H9 (cell line): ENCODE measurements at regions not wholly inside any gene's neighbourhood (a gene's known extent, or its start where the extent isn't known, plus 50 kb on each side); places are given as distances from the start of the nearest gene placed in this dataset.

Experiments
- DNase-seq: peaks from one replicate; pipeline ENCODE4 v3.0.0-alpha.2; 2017
- H2AFZ ChIP-seq: one replicate; pipeline ENCODE4 v1.6.1; 2013; ENCODE audit warnings: mild to moderate bottlenecking, low read length, control low read depth, moderate library complexity
- H2AK5ac ChIP-seq: 2 replicates; pipeline ENCODE4 v1.6.1; 2013; ENCODE audit warnings: low read length, control low read depth, mixed read lengths; ENCODE audit not compliant: insufficient read length
- H2BK120ac ChIP-seq: one replicate; pipeline ENCODE4 v1.6.1; 2013; ENCODE audit warnings: low read depth, mild to moderate bottlenecking, low read length, control low read depth, inconsistent platforms; ENCODE audit not compliant: poor library complexity, severe bottlenecking
- H2BK12ac ChIP-seq: 2 replicates; pipeline ENCODE4 v1.6.1; 2013; ENCODE audit warnings: low read length, control low read depth, mixed read lengths, low read depth; ENCODE audit not compliant: insufficient read length
- H2BK15ac ChIP-seq: 2 replicates; pipeline ENCODE4 v1.6.1; 2013; ENCODE audit warnings: low read depth, low read length, control low read depth
- H2BK20ac ChIP-seq: one replicate; pipeline ENCODE4 v1.6.1; 2013; ENCODE audit warnings: low read depth, mild to moderate bottlenecking, low read length, control low read depth, inconsistent platforms; ENCODE audit not compliant: poor library complexity, severe bottlenecking
- H2BK5ac ChIP-seq: 2 replicates; pipeline ENCODE4 v1.6.1; 2013; ENCODE audit warnings: low read length, control low read depth, mixed read lengths; ENCODE audit not compliant: insufficient read length
- H3K14ac ChIP-seq: 2 replicates; pipeline ENCODE4 v1.6.1; 2013; ENCODE audit warnings: low read length, control low read depth; ENCODE audit not compliant: insufficient read depth
- H3K18ac ChIP-seq: 2 replicates; pipeline ENCODE4 v1.6.1; 2013; ENCODE audit warnings: low read depth, mild to moderate bottlenecking, mixed read lengths, low read length, control low read depth; ENCODE audit not compliant: insufficient read length
- H3K23ac ChIP-seq: 2 replicates; pipeline ENCODE4 v1.6.1; 2013; ENCODE audit warnings: low read length, control low read depth, mixed read lengths, low read depth; ENCODE audit not compliant: insufficient read length
- H3K23me2 ChIP-seq: 2 replicates; pipeline ENCODE4 v1.6.1; 2013; ENCODE audit warnings: low read depth, mild to moderate bottlenecking, mixed read lengths, low read length, control low read depth; ENCODE audit not compliant: insufficient read length, poor library complexity, severe bottlenecking
- H3K27ac ChIP-seq: 2 replicates; pipeline ENCODE4 v1.5.1; 2013; ENCODE audit warnings: low read length, control low read depth, mixed read lengths, low read depth; ENCODE audit not compliant: insufficient read length
- H3K27me3 ChIP-seq: 2 replicates; pipeline ENCODE4 v1.6.1; 2013; ENCODE audit warnings: low read length, control low read depth, inconsistent platforms; ENCODE audit not compliant: insufficient read depth
- H3K4ac ChIP-seq: 2 replicates; pipeline ENCODE4 v1.6.1; 2013; ENCODE audit warnings: low read depth, mild to moderate bottlenecking, control low read depth, inconsistent platforms, low read length, moderate library complexity
- H3K4me1 ChIP-seq: 2 replicates; pipeline ENCODE4 v1.6.1; 2013; ENCODE audit warnings: low read length, control low read depth, inconsistent platforms; ENCODE audit not compliant: insufficient read depth
- H3K4me2 ChIP-seq: 2 replicates; pipeline ENCODE4 v1.6.1; 2013; ENCODE audit warnings: low read length, control low read depth, mixed read lengths; ENCODE audit not compliant: insufficient read length, insufficient read depth
- H3K56ac ChIP-seq: 2 replicates; pipeline ENCODE4 v1.6.1; 2013; ENCODE audit warnings: low read depth, mild to moderate bottlenecking, mixed read lengths, low read length, control low read depth; ENCODE audit not compliant: insufficient read length
- H3K79me1 ChIP-seq: 2 replicates; pipeline ENCODE4 v1.6.1; 2013; ENCODE audit warnings: low read depth, mild to moderate bottlenecking, moderate library complexity, low read length, control low read depth, inconsistent platforms; ENCODE audit not compliant: insufficient read depth, poor library complexity, severe bottlenecking
- H3K79me2 ChIP-seq: 2 replicates; pipeline ENCODE4 v1.6.1; 2013; ENCODE audit warnings: low read length, control low read depth, inconsistent platforms; ENCODE audit not compliant: insufficient read depth
- H3K9ac ChIP-seq: 2 replicates; pipeline ENCODE4 v1.6.1; 2013; ENCODE audit warnings: low read length, control low read depth, mixed read lengths; ENCODE audit not compliant: insufficient read length; ENCODE audit errors: extremely low read depth
- H3K9me3 ChIP-seq: one replicate; pipeline ENCODE4 v1.6.1; 2013; ENCODE audit warnings: low read depth, low read length, inconsistent platforms; ENCODE audit not compliant: control insufficient read depth
- H3T11ph ChIP-seq: one replicate; pipeline ENCODE4 v1.6.1; 2013; ENCODE audit warnings: mild to moderate bottlenecking, low read length, control low read depth, inconsistent platforms
- H4K20me1 ChIP-seq: one replicate; pipeline ENCODE4 v1.6.1; 2013; ENCODE audit not compliant: control insufficient read depth, insufficient read length, insufficient read depth
- H4K5ac ChIP-seq: 2 replicates; pipeline ENCODE4 v1.6.1; 2013; ENCODE audit warnings: low read depth, mild to moderate bottlenecking, mixed read lengths, low read length, control low read depth; ENCODE audit not compliant: insufficient read length
- H4K8ac ChIP-seq: replicated peaks from 2 replicates; pipeline ENCODE4 v1.6.1; 2013; ENCODE audit warnings: low read length, control low read depth, mixed read lengths, low read depth; ENCODE audit not compliant: insufficient read length
- H4K91ac ChIP-seq: 2 replicates; pipeline ENCODE4 v1.6.1; 2013; ENCODE audit warnings: low read depth, mild to moderate bottlenecking, moderate library complexity, mixed read lengths, low read length, control low read depth; ENCODE audit not compliant: insufficient read length
- H3K27ac Mint-ChIP-seq, 3 experiments: 2 replicates in 2 of 3; 3 replicates in 1 of 3; pipeline ENCODE4 v1.8.0; 2020 to 2021; ENCODE audit warnings: mixed read lengths in 3 of 3, mild to moderate bottlenecking in 1 of 3, moderate library complexity in 1 of 3
- H3K27me3 Mint-ChIP-seq: 2 replicates; pipeline ENCODE4 v1.8.0; 2021; ENCODE audit warnings: low read depth, mild to moderate bottlenecking, moderate library complexity, mixed read lengths
- H3K36me3 Mint-ChIP-seq, 3 experiments: 2 replicates in 2 of 3; 3 replicates in 1 of 3; pipeline ENCODE4 v1.8.0; 2020 to 2021; ENCODE audit warnings: low read depth in 3 of 3, mixed read lengths in 3 of 3; ENCODE audit not compliant: insufficient read depth in 1 of 3
- H3K4me1 Mint-ChIP-seq, 2 experiments: 2 replicates each; pipeline ENCODE4 v1.8.0; 2020; ENCODE audit warnings: mixed read lengths in 2 of 2
- H3K4me3 Mint-ChIP-seq, 2 experiments: 2 replicates in 1 of 2; 3 replicates in 1 of 2; pipeline ENCODE4 v1.8.0; 2020 to 2021; ENCODE audit warnings: mild to moderate bottlenecking in 2 of 2, mixed read lengths in 2 of 2, moderate library complexity in 1 of 2
- H3K9me3 Mint-ChIP-seq, 2 experiments: 2 replicates in 1 of 2; 3 replicates in 1 of 2; pipeline ENCODE4 v1.8.0; 2020; ENCODE audit warnings: mild to moderate bottlenecking in 2 of 2, mixed read lengths in 2 of 2, moderate library complexity in 1 of 2
- CTCF ChIP-seq: fragments of 200-600 bp; sonication (generic); conservative IDR thresholded peaks from 3 replicates; pipeline ENCODE4 v1.8.0; 2021; ENCODE audit warnings: antibody characterized with exemption, mild to moderate bottlenecking
- WGBS: extraction: QIAGEN DNeasy Blood & Tissue Kit; methylation state at CpG from one replicate; pipeline ENCODE4 v1.1.7; 2013; ENCODE audit warnings: missing lambda C conversion rate, low lambda C conversion rate, mixed read lengths; ENCODE audit not compliant: insufficient read length; ENCODE audit errors: extremely low coverage; 5-methylcytosine and 5-hydroxymethylcytosine counted together

GRCh38 chr15:69974321-69974720 is 123.4 kb downstream of the TLE3 start:
- Histone ChIP-seq H3K4ac (no peak overlapping the region), H3K14ac (no peak overlapping the region), H3K4me1 (0 out of 2 replicates have a peak, but pooled peaks cover 3% of the 10 kb centered on the region), H3K23ac (no peak overlapping the region), H2AFZ (no peak overlapping the region), H3K4me2 (no peak overlapping the region), H3K79me2 (no peaks in the 10 kb centered on the region), H2BK12ac (no peak overlapping the region), H3K79me1 (no peaks in the 10 kb centered on the region), H2BK15ac (no peak overlapping the region), H2BK20ac (no peak overlapping the region), H3K27ac (no peak overlapping the region), H3K27me3 (no peaks in the 10 kb centered on the region; the same call in 1 of the 2 replicates), H2BK120ac (no peak overlapping the region), H3T11ph (no peak overlapping the region), H4K20me1 (no peaks in the 10 kb centered on the region), H4K91ac (no peak overlapping the region), H3K9ac (no peak overlapping the region), H4K5ac (no peak overlapping the region), H2AK5ac (no peak overlapping the region), H3K18ac (no peak overlapping the region), H2BK5ac (no peak overlapping the region), H4K8ac (no peak overlapping the region), H3K56ac (no peak overlapping the region), H3K23me2 (no peaks in the 10 kb centered on the region), H3K9me3 (no peaks in the 10 kb centered on the region)
- Mint-ChIP-seq H3K36me3 (no peaks in the 10 kb centered on the region), H3K27ac (no peak overlapping the region), H3K4me3 (no peak overlapping the region), H3K9me3 (no peaks in the 10 kb centered on the region), H3K4me1 (peaks cover 7 to 10% of the 10 kb centered on the region in 2 experiments), H3K27me3 (peaks cover 9% of the 10 kb centered on the region)
- WGBS = no CpG with 5 or more reads among the region's 5 CpGs
- TF ChIP-seq CTCF = no peak
- no peak for DNase-seq
